ENCODE measurements at regions not wholly inside any gene's neighbourhood (a gene's known extent, or its start where the extent isn't known, plus 50 kb on each side); places are given as distances from the start of the nearest gene placed in this dataset.

GRCh38 chr1:29870621-29871020, 634.3 kb downstream of the PTPRU start:
- no peak for DNase-seq

- no peak for DNase-seq
Observed at GRCh38 chr1:29869802-29870201, 633.5 kb downstream of the PTPRU start.

GRCh38 chr1:29868944-29869343, 632.6 kb downstream of the PTPRU start:
- no peak for DNase-seq

- DNase-seq = no peak
Observed at GRCh38 chr1:29868096-29868495, 631.8 kb downstream of the PTPRU start.

- no peak for DNase-seq
Observed at GRCh38 chr1:29865051-29865450, 628.7 kb downstream of the PTPRU start.

- DNase-seq = no peak
Observed at GRCh38 chr1:29864431-29865022, 628.2 kb downstream of the PTPRU start.

GRCh38 chr1:29861922-29862321, 625.6 kb downstream of the PTPRU start:
- DNase-seq = no peak

GRCh38 chr1:29861446-29861845, 625.1 kb downstream of the PTPRU start:
- no peak for DNase-seq

GRCh38 chr1:29860681-29861080, 624.4 kb downstream of the PTPRU start:
- DNase-seq = no peak

- DNase-seq = no peak
Observed at GRCh38 chr1:29860056-29860455, 623.7 kb downstream of the PTPRU start.

- no peak for DNase-seq
Observed at GRCh38 chr1:29859126-29859525, 622.8 kb downstream of the PTPRU start.

- DNase-seq = no peak
Observed at GRCh38 chr1:29858646-29859045, 622.3 kb downstream of the PTPRU start.

- DNase-seq = no peak
Observed at GRCh38 chr1:29856340-29857114, 620.2 kb downstream of the PTPRU start.

- no peak for DNase-seq
Observed at GRCh38 chr1:29855561-29856160, 619.3 kb downstream of the PTPRU start.

- no peak for DNase-seq
Observed at GRCh38 chr1:29854700-29855276, 618.5 kb downstream of the PTPRU start.

GRCh38 chr1:29853716-29854330, 617.5 kb downstream of the PTPRU start:
- no peak for DNase-seq

GRCh38 chr1:29852248-29852647, 615.9 kb downstream of the PTPRU start:
- no peak for DNase-seq

GRCh38 chr1:29851691-29852090, 615.4 kb downstream of the PTPRU start:
- DNase-seq = no peak

GRCh38 chr1:29849991-29850757, 613.9 kb downstream of the PTPRU start:
- DNase-seq = no peak

GRCh38 chr1:29849038-29849750, 612.9 kb downstream of the PTPRU start:
- DNase-seq = peak; percentile 47

GRCh38 chr1:29845910-29846309, 609.6 kb downstream of the PTPRU start:
- no peak for DNase-seq

- no peak for DNase-seq
Observed at GRCh38 chr1:29842130-29842529, 605.8 kb downstream of the PTPRU start.
